DND-41 (cell line): ENCODE measurements at regions not wholly inside any gene's neighbourhood (a gene's known extent, or its start where the extent isn't known, plus 50 kb on each side); places are given as distances from the start of the nearest gene placed in this dataset.

ENCODE experiments used
- ATAC-seq: fragments of 200-7000 bp; cut with Tn5 transposase; 3 replicates; pipeline ENCODE4 v1.9.1; 2021; ENCODE audit warnings: low read depth; ENCODE audit not compliant: insufficient read depth
- DNase-seq: peaks from one replicate; pipeline ENCODE4 v3.0.0-alpha.2; 2020
- H2AFZ ChIP-seq: 2 replicates; pipeline ENCODE4 v1.6.0; 2012; ENCODE audit warnings: low read depth, low read length
- H3K27ac ChIP-seq: 2 replicates; pipeline ENCODE4 v1.5.1; 2012; ENCODE audit warnings: low read length, inconsistent platforms
- H3K27me3 ChIP-seq: fragments of 200-600 bp; sonication (generic); 2 replicates; pipeline ENCODE4 v1.6.0; 2012; ENCODE audit warnings: low read length, mild to moderate bottlenecking, inconsistent platforms; ENCODE audit not compliant: insufficient read depth, poor library complexity
- H3K36me3 ChIP-seq: 2 replicates; pipeline ENCODE4 v1.5.1; 2012; ENCODE audit warnings: low read length, inconsistent platforms; ENCODE audit not compliant: insufficient read depth
- H3K4me1 ChIP-seq: 2 replicates; pipeline ENCODE4 v1.5.1; 2012; ENCODE audit warnings: mild to moderate bottlenecking, low read length; ENCODE audit not compliant: insufficient read depth
- H3K4me2 ChIP-seq: 2 replicates; pipeline ENCODE4 v1.6.0; 2012; ENCODE audit warnings: mild to moderate bottlenecking, moderate library complexity, low read length, inconsistent platforms; ENCODE audit not compliant: insufficient read depth
- H3K4me3 ChIP-seq, 2 experiments: fragments of 200-600 bp in 1 of 2; shearing (Covaris generic) in 1 of 2; 2 replicates each; pipeline ENCODE4 v1.5.1; 2012 to 2016; ENCODE audit warnings: inconsistent platforms in 2 of 2, low read length in 2 of 2, mild to moderate bottlenecking in 2 of 2, low read depth in 1 of 2, moderate library complexity in 1 of 2
- H3K79me2 ChIP-seq: 2 replicates; pipeline ENCODE4 v1.6.0; 2012; ENCODE audit warnings: low read length, inconsistent platforms; ENCODE audit not compliant: insufficient read depth
- H3K9ac ChIP-seq: 2 replicates; pipeline ENCODE4 v1.6.0; 2012; ENCODE audit warnings: low read depth, mild to moderate bottlenecking, inconsistent platforms, low read length, moderate library complexity
- H3K9me3 ChIP-seq: 2 replicates; pipeline ENCODE4 v1.5.1; 2012; ENCODE audit warnings: low read length, moderate library complexity, mild to moderate bottlenecking, inconsistent platforms; ENCODE audit not compliant: insufficient read depth, severe bottlenecking
- H4K20me1 ChIP-seq: 2 replicates; pipeline ENCODE4 v1.6.0; 2012; ENCODE audit warnings: low read length; ENCODE audit not compliant: insufficient read depth
- CTCF ChIP-seq: IDR thresholded peaks from 2 replicates; pipeline ENCODE4 v1.5.1; 2012; ENCODE audit warnings: borderline replicate concordance, low read length, moderate library complexity, mild to moderate bottlenecking; ENCODE audit not compliant: poor library complexity, severe bottlenecking; ENCODE audit errors: extremely low read depth
- EZH2 ChIP-seq: IDR thresholded peaks from 3 replicates; pipeline ENCODE4 v1.6.1; 2012; ENCODE audit warnings: borderline replicate concordance, low read depth, mild to moderate bottlenecking, moderate library complexity, low read length, inconsistent platforms; ENCODE audit not compliant: severe bottlenecking

- Histone ChIP-seq H3K4me2 (no peak overlapping the region), H3K4me1 (no peaks in the 10 kb centered on the region), H3K79me2 (no peaks in the 10 kb centered on the region), H3K4me3 (no peak overlapping the region), H3K27me3 (peaks cover 3% of the 10 kb centered on the region), H3K9me3 (no peaks in the 10 kb centered on the region), H3K36me3 (no peaks in the 10 kb centered on the region), H3K27ac (no peak overlapping the region), H3K9ac (no peak overlapping the region), H4K20me1 (no peaks in the 10 kb centered on the region), H2AFZ (no peak overlapping the region)
- TF ChIP-seq EZH2: no peak
- no peak for TF ChIP-seq CTCF
- DNase-seq (no peak), ATAC-seq (no peak)
These were observed 251.9 kb downstream of the TTC32 start for GRCh38 chr2:19649785-19650380.

- Histone ChIP-seq H3K36me3 (no peaks in the 10 kb centered on the region), H3K9ac (no peak overlapping the region), H3K79me2 (no peaks in the 10 kb centered on the region), H3K4me3 (no peak overlapping the region), H3K4me2 (no peak overlapping the region), H4K20me1 (no peaks in the 10 kb centered on the region), H3K9me3 (no peaks in the 10 kb centered on the region), H2AFZ (no peak overlapping the region), H3K27me3 (peaks cover 3% of the 10 kb centered on the region), H3K4me1 (no peaks in the 10 kb centered on the region), H3K27ac (no peak overlapping the region)
- ATAC-seq (no peak), DNase-seq (no peak)
- no peak for TF ChIP-seq CTCF
- no peak for TF ChIP-seq EZH2
These were observed 252.6 kb downstream of the TTC32 start for GRCh38 chr2:19649142-19649541.

GRCh38 chr2:19648583-19648982, 253.2 kb downstream of the TTC32 start:
- no peaks in the 10 kb centered on the region for H3K36me3 ChIP-seq
- H3K4me1 ChIP-seq: no peaks in the 10 kb centered on the region
- H2AFZ ChIP-seq: no peak overlapping the region
- TF ChIP-seq EZH2 (no peak), CTCF (no peak)
- H3K4me3 ChIP-seq: no peak overlapping the region
- no peak for DNase-seq
- H3K9ac ChIP-seq: no peak overlapping the region
- no peak for ATAC-seq
- no peak overlapping the region for H3K27ac ChIP-seq
- H3K4me2 ChIP-seq: no peak overlapping the region
- H3K9me3 ChIP-seq: no peaks in the 10 kb centered on the region
- no peaks in the 10 kb centered on the region for H3K79me2 ChIP-seq
- no peaks in the 10 kb centered on the region for H4K20me1 ChIP-seq
- H3K27me3 ChIP-seq: peaks cover 3% of the 10 kb centered on the region
